Right cardiac atrium (tissue), 5 donors: ENCODE measurements at regions not wholly inside any gene's neighbourhood (a gene's known extent, or its start where the extent isn't known, plus 50 kb on each side); places are given as distances from the start of the nearest gene placed in this dataset.

Experiments
- ATAC-seq, 2 donors: fragments of 200-7000 bp; cut with Tn5 transposase; one replicate each; pipeline versions ENCODE4 v1.8.0 to v1.9.1; 2020; ENCODE audit warnings: moderate library complexity in 2 of 2, mild to moderate bottlenecking in 1 of 2
- DNase-seq, 3 donors: peaks; one replicate each; pipeline ENCODE4 v3.0.0-alpha.2; 2020
- H3K27ac ChIP-seq: one replicate; pipeline ENCODE4 v1.5.1; 2013; ENCODE audit warnings: mild to moderate bottlenecking, low read length, control low read depth, moderate library complexity
- H3K27me3 ChIP-seq: one replicate; pipeline ENCODE4 v1.6.1; 2013; ENCODE audit not compliant: control insufficient read depth, insufficient read depth
- H3K4me1 ChIP-seq: one replicate; pipeline ENCODE4 v1.6.1; 2013; ENCODE audit warnings: low read length; ENCODE audit not compliant: control insufficient read depth, insufficient read depth
- H3K4me3 ChIP-seq: one replicate; pipeline ENCODE4 v1.5.1; 2013; ENCODE audit warnings: low read length, control low read depth
- H3K9me3 ChIP-seq: one replicate; pipeline ENCODE4 v1.6.1; 2013; ENCODE audit warnings: low read length; ENCODE audit not compliant: control insufficient read depth
- WGBS: extraction: QIAGEN DNeasy Blood & Tissue Kit; methylation state at CpG from one replicate; pipeline ENCODE4 v1.1.7; 2013; 5-methylcytosine and 5-hydroxymethylcytosine counted together
- intact Hi-C, 4 donors: fragments of 100-400 bp; cut with DNase I; formaldehyde crosslinking; loops; one replicate each; pipeline versions ENCODE4 v1.11.0 to v1.14.0; 2022 to 2023
- donor health status: healthy with polysubstance abuse.
- donor health status: DM: no; HTN: yes; CAD: no.
- donor health status: DM: no; HTN: no; CAD: no.
- donor health status: DM: no; HTN: yes; CAD: no; lungs with severe emphysema.
- donor health status: DM: yes; HTN: yes; CAD: no.

DNA sequence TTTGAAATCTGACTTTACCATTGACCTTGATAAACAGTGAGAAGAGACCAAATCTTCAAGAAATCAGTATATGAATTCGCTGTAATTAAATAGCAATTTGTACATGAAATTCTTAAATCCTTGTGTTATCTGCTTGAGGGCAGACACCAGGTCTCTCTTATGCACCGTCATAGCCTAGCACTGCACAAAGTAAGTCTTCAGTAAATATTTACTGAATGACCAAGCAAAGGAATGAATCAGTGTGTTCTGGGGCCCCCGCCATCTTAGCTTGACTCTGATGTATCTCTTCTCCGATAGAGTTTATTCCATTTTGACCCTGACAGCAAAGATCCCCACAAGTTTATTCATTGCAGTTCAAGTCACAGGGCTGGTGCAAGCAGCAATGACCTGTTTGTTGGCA, 328.0 kb downstream of the TMEM114 start:
- H3K27ac ChIP-seq: no peak overlapping the region
- intact Hi-C loops: no loop called here
- H3K4me3 ChIP-seq: no peak overlapping the region
- no peak for DNase-seq
- ATAC-seq: no peak
- no peaks in the 10 kb centered on the region for H3K4me1 ChIP-seq
- WGBS: 72% methylated on average over 4 of the region's 4 CpGs
- no peaks in the 10 kb centered on the region for H3K27me3 ChIP-seq
- H3K9me3 ChIP-seq: no peaks in the 10 kb centered on the region

DNA sequence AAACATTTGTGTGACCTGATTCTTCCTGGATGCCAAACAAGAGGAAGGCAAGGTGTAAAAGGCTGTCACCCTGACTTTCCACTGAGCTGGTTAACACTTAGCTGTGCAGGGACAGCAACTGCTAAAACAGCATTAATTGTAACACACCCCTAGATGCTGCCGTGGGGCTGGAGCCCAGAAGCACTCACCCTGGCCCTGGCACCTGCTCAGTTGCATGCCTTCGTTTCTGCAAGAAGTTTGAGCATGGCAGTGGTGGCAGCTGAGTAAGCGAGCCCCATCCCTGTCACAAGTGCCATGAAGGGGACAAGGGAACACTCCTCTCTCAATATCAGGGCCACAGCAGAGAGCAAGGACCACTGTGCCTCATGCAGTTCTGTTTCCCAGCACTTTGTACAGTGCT, 330.2 kb downstream of the TMEM114 start:
- H3K4me1 ChIP-seq: no peaks in the 10 kb centered on the region
- DNase-seq: no peak
- H3K4me3 ChIP-seq: no peak overlapping the region
- H3K27ac ChIP-seq: no peak overlapping the region
- WGBS: 71% methylated on average over 3 of the region's 3 CpGs
- intact Hi-C loops: no loop called here
- H3K9me3 ChIP-seq: no peaks in the 10 kb centered on the region
- ATAC-seq: no peak
- H3K27me3 ChIP-seq: no peaks in the 10 kb centered on the region

DNA sequence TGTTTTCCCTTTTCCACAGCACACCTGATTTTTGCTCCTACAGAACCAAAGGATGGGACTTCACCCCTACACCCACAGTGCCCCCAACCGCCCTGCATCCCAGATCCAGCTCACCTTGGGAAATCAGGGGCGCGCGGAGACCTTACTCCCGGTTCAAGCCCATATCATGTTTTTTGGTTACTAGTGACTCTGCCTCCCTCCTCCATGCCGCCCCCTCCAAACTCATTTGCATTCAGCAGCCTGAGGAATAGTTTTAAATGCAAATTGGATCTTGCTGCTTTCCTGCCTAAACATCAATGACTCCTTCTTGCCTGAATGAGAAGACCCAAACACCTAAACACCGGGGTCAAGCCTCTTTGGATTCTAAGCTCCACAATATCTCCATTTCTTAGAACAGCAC, 331.8 kb downstream of the TMEM114 start:
- Histone ChIP-seq H3K9me3 (no peaks in the 10 kb centered on the region), H3K4me1 (no peaks in the 10 kb centered on the region), H3K4me3 (no peak overlapping the region), H3K27ac (no peak overlapping the region), H3K27me3 (no peaks in the 10 kb centered on the region)
- DNase-seq (no peak), ATAC-seq (no peak)
- intact Hi-C loops: no loop called here
- WGBS: 69% methylated on average over 7 of the region's 7 CpGs

DNA sequence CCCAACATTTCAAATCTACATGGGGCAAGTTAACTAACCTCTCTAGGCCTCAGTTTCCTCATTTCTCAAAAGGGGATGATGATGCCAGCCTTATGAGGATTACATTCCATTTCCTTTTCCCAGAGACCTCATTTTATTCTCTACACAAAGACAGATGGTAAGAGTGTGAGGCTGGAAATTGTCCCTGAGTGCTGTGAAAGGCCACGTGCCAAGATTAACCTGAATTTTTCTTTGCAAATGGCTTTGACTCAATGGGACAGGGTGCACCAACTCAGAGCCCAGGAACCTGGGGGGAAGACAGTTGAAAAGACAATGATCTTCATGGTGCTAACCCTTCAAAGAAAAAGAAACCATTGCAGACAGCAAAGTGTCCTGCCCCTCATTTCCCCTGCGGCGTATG, 332.8 kb downstream of the TMEM114 start:
- ATAC-seq (no peak), DNase-seq (no peak)
- no peak overlapping the region for H3K27ac ChIP-seq
- intact Hi-C loops: no loop called here
- H3K27me3 ChIP-seq: no peaks in the 10 kb centered on the region
- no peak overlapping the region for H3K4me3 ChIP-seq
- no peaks in the 10 kb centered on the region for H3K4me1 ChIP-seq
- 85% methylated on average over 3 of the region's 3 CpGs for WGBS
- H3K9me3 ChIP-seq: no peaks in the 10 kb centered on the region

DNA sequence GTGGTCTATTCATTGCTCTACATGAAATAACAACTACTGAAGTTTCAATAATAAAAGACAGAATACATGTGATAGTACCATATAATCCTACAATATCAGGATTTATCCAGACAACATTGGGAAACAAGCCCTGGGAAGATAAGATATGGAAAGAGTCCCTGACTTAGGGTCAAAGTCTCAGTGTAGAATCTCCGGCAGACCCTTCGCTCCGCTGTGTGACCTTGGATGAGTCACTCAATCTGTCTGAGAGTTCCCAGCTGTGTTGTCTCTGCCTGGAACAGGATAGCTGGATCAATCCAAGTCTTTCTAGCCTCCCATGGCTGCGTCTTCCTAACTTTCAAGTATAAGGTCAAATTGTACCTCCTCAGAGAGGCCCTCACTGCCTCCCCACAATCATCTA, 335.9 kb downstream of the TMEM114 start:
- no peaks in the 10 kb centered on the region for H3K4me1 ChIP-seq
- H3K27ac ChIP-seq: no peak overlapping the region
- no peaks in the 10 kb centered on the region for H3K9me3 ChIP-seq
- ATAC-seq (no peak), DNase-seq (no peak)
- intact Hi-C loops: no loop called here
- 80% methylated on average over 4 of the region's 4 CpGs for WGBS
- H3K27me3 ChIP-seq: no peaks in the 10 kb centered on the region
- no peak overlapping the region for H3K4me3 ChIP-seq

DNA sequence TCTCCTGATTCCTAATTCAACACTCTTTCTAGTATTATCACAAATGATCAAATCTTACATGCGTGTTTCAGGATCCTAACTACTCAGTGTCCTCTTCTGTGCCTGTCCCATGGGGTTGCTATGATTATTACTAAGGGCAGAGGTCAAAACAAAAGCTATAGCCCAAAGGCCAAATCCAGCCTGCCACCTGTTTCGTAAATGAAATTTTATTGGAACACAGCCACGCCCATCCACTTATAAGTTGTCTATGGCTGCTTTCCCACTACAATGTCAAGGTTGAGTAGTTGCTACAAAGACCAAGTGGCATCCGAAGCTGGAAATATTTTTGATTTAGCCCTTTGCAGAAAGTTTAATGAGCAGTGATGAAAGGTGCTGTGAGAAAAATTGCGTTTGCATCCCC, 336.6 kb downstream of the TMEM114 start:
- Histone ChIP-seq H3K4me3 (no peak overlapping the region), H3K4me1 (no peaks in the 10 kb centered on the region), H3K27ac (no peak overlapping the region), H3K9me3 (no peaks in the 10 kb centered on the region), H3K27me3 (no peaks in the 10 kb centered on the region)
- intact Hi-C loops: no loop called here
- DNase-seq (no peak), ATAC-seq (no peak)
- WGBS: 79% methylated on average over 5 of the region's 5 CpGs

DNA sequence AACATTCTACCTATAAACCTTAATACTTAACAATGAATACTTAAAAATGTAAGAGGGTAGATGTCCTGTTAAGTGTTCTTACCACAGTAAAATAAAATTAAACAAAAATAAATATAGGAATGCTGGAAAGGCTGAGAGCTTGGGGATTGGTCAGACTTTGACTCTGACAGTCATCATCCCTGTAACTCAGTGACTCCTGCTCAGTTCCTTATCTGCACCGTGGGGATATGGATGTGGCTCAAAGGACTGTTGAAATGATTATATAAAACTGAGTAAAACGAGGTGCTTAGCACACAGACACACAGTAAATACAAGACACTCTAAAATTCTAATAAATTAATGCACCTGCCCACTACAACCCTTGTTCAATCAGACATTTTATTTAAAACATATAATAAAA, 338.6 kb downstream of the TMEM114 start:
- Histone ChIP-seq H3K4me1 (no peaks in the 10 kb centered on the region), H3K4me3 (no peak overlapping the region), H3K9me3 (no peaks in the 10 kb centered on the region), H3K27ac (no peak overlapping the region), H3K27me3 (no peaks in the 10 kb centered on the region)
- intact Hi-C loops: no loop called here
- 28% methylated on average over 2 of the region's 2 CpGs for WGBS
- no peak for DNase-seq
- no peak for ATAC-seq

DNA sequence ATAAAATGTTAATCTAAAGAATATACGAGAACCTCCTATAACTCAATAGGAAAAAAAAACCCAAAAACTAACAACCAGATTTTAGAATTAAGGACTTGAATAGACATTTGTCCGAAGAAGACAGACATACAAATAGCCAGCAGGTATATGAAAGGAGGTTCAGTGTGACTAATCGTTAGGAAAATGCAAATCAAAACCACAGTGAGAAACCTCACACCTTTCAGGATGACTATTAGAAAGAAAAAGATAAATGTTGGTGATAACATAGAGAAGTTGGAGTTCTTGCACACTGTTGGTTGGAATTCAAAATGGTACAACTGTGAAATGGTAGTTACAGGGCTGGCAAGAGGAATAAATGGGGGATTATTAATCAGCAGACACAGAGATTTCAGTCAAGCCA, 339.0 kb downstream of the TMEM114 start:
- no peaks in the 10 kb centered on the region for H3K9me3 ChIP-seq
- intact Hi-C loops: no loop called here
- no peak overlapping the region for H3K4me3 ChIP-seq
- WGBS: 74% methylated on average over 3 of the region's 3 CpGs
- H3K27ac ChIP-seq: no peak overlapping the region
- no peaks in the 10 kb centered on the region for H3K27me3 ChIP-seq
- no peak for DNase-seq
- no peaks in the 10 kb centered on the region for H3K4me1 ChIP-seq
- ATAC-seq: no peak

DNA sequence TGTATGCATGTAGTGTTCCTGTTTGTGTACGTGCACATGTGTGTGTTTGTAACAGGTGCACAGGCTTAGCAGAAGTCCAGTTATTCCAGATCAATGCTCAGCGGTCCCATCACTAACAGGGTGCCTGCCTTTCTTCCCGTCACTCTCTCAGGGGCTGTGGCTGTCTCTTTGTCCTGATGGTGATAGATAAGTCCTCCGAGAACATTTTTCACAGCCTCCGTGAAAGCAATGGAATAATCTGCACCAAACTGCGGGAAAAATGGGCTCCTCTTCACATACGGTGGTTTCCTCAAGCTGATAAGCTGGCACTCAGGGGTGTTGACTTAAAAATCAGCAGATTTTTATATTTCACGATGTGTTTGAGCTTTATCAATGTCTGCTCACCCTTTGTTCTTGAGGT, 342.3 kb downstream of the TMEM114 start:
- WGBS: 36% methylated on average over 8 of the region's 8 CpGs
- ATAC-seq: no peak
- intact Hi-C loops: no loop called here

DNA sequence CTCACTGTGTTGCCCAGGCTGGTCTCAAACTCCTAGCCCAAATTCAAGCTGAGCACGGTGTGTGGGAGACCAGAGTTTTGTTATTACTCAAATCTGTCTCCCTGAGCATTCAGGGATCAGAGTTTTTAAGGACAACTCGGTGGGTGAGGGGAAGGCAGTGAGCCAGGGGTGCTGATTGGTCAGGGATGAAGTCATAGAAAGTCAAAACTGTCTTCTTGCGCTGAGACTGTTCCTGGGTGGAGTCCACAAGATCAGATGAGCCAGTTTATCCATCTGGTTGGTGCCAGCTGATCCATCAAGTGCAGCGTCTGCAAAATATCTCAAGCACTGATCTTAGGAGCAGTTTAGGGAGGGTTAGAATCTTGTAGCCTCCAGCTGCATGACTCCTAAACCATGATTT, 346.3 kb downstream of the TMEM114 start:
- no peak overlapping the region for H3K4me3 ChIP-seq
- WGBS: 55% methylated on average over 4 of the region's 4 CpGs
- no peaks in the 10 kb centered on the region for H3K27me3 ChIP-seq
- no peak overlapping the region for H3K27ac ChIP-seq
- no peaks in the 10 kb centered on the region for H3K9me3 ChIP-seq
- H3K4me1 ChIP-seq: no peaks in the 10 kb centered on the region
- ATAC-seq: no peak
- intact Hi-C loops: no loop called here
- DNase-seq: no peak

More for the DNA sequence above, 342.3 kb downstream of the TMEM114 start:
- Histone ChIP-seq H3K4me3 (no peak overlapping the region), H3K27ac (no peak overlapping the region), H3K9me3 (no peaks in the 10 kb centered on the region), H3K27me3 (no peaks in the 10 kb centered on the region), H3K4me1 (no peaks in the 10 kb centered on the region)
- no peak for DNase-seq

DNA sequence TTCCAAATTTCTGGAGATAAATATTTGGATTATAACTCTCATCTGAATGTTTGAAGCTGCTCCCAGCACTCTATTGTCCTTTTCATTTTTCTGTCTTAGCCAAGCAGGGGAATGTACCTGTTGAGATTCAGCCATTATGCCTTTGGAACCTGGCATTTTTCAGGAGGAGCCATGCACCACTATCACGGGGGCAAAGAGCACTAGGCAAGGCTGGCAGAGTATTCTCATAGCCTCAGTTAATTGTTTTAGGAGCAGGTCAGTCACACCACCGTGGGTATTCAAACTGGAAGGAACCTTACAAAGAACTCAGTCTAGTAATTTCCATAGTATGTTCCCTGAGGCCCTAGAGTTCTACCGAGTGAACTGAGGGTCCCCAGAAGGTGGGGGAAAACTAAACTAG, 348.9 kb downstream of the TMEM114 start:
- H3K9me3 ChIP-seq: no peaks in the 10 kb centered on the region
- no peaks in the 10 kb centered on the region for H3K4me1 ChIP-seq
- H3K4me3 ChIP-seq: no peak overlapping the region
- ATAC-seq: no peak
- no peak for DNase-seq
- intact Hi-C loops: no loop called here
- no peak overlapping the region for H3K27ac ChIP-seq
- WGBS: 67% methylated on average over 3 of the region's 3 CpGs
- H3K27me3 ChIP-seq: no peaks in the 10 kb centered on the region

DNA sequence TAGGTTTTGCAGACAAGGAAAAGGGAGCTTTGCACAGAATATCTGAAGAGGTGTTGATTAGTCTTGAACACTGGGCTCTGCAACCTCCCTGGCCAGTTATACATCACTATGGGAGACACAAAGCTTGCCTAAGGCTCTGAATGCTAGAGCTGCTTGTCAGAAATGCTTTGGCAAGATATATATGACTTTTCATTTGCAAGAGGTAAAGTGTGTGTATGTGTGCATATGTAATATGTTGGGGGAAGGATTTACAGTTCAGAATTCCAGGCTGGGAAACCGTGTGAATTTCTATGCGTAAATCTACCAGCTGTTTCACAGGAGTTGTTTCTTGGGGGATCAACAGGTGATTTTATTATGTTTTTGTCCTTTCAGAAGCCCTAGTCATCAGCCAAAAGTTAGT, 350.9 kb downstream of the TMEM114 start:
- Histone ChIP-seq H3K9me3 (no peaks in the 10 kb centered on the region), H3K27me3 (no peaks in the 10 kb centered on the region), H3K4me3 (no peak overlapping the region), H3K4me1 (no peaks in the 10 kb centered on the region), H3K27ac (no peak overlapping the region)
- 74% methylated on average over 2 of the region's 2 CpGs for WGBS
- no peak for DNase-seq
- ATAC-seq: no peak
- intact Hi-C loops: no loop called here
